IMR-90 (cell line): ENCODE measurements at regions not wholly inside any gene's neighbourhood (a gene's known extent, or its start where the extent isn't known, plus 50 kb on each side); places are given as distances from the start of the nearest gene placed in this dataset.

Experiments used
- ATAC-seq: fragments of 200-7000 bp; cut with Tn5 transposase; 2 replicates; pipeline ENCODE4 v1.9.1; 2020; ENCODE audit warnings: low read depth, mild to moderate bottlenecking, moderate library complexity
- BruUV-seq: library from RNA; stranded (reverse); fragments of 400-500 nt; replicated peaks from 2 replicates; lab custom pipeline; 2021; lab: Mats Ljungman, UMichigan
- CTCF ChIA-PET: fragments of 300-600 bp; formaldehyde crosslinking; extraction: SDS; loops from one replicate; lab custom pipeline; 2021; ENCODE audit warnings: antibody characterized with exemption; lab: Yijun Ruan, JAX
- POLR2A ChIA-PET: fragments of 300-600 bp; sonication (Branson Sonifier 250); formaldehyde crosslinking; loops from one replicate; lab custom pipeline; 2022; ENCODE audit warnings: antibody characterized with exemption; ENCODE audit not compliant: unreplicated experiment; lab: Charles Lee
- DNase-seq: peaks from one replicate; pipeline ENCODE4 v3.0.0; 2013
- H2AFZ ChIP-seq: replicated peaks from 2 replicates; pipeline ENCODE3; 2013; ENCODE audit warnings: low read length, mild to moderate bottlenecking; ENCODE audit not compliant: poor library complexity
- H2AK5ac ChIP-seq: 2 replicates; pipeline ENCODE4 v1.6.1; 2013; ENCODE audit warnings: low read depth, low read length, inconsistent platforms
- H2AK9ac ChIP-seq: replicated peaks from 2 replicates; pipeline ENCODE3; 2013; ENCODE audit warnings: mild to moderate bottlenecking, low read depth, low read length, moderate library complexity; ENCODE audit not compliant: poor library complexity
- H2BK120ac ChIP-seq: 2 replicates; pipeline ENCODE4 v1.6.1; 2013; ENCODE audit warnings: low read depth, low read length, inconsistent platforms
- H2BK15ac ChIP-seq: 3 replicates; pipeline ENCODE4 v1.6.1; 2013; ENCODE audit warnings: low read depth, low read length, inconsistent platforms
- H2BK20ac ChIP-seq: 2 replicates; pipeline ENCODE4 v1.6.1; 2013; ENCODE audit warnings: low read depth, mild to moderate bottlenecking, inconsistent platforms, low read length, moderate library complexity
- H2BK5ac ChIP-seq: 2 replicates; pipeline ENCODE4 v1.6.1; 2013; ENCODE audit warnings: mild to moderate bottlenecking, low read depth, low read length, inconsistent platforms; ENCODE audit not compliant: poor library complexity, severe bottlenecking
- H3K14ac ChIP-seq: replicated peaks from 2 replicates; pipeline ENCODE4 v1.6.1; 2013; ENCODE audit warnings: low read depth, low read length, inconsistent platforms
- H3K18ac ChIP-seq: 2 replicates; pipeline ENCODE4 v1.6.1; 2013; ENCODE audit warnings: low read depth, low read length, control low read depth
- H3K23ac ChIP-seq: 2 replicates; pipeline ENCODE4 v1.6.1; 2013; ENCODE audit warnings: low read depth, low read length, inconsistent platforms
- H3K27ac ChIP-seq: 2 replicates; pipeline ENCODE4 v1.5.1; 2013; ENCODE audit warnings: mild to moderate bottlenecking, control low read depth, low read length; ENCODE audit not compliant: insufficient read depth
- H3K27me3 ChIP-seq: 2 replicates; pipeline ENCODE4 v1.6.1; 2013; ENCODE audit warnings: low read length; ENCODE audit not compliant: control insufficient read depth, insufficient read depth
- H3K36me3 ChIP-seq: 2 replicates; pipeline ENCODE4 v1.6.1; 2013; ENCODE audit warnings: low read length, mixed read lengths; ENCODE audit not compliant: control insufficient read depth, insufficient read depth
- H3K4ac ChIP-seq: 2 replicates; pipeline ENCODE4 v1.6.1; 2013; ENCODE audit warnings: low read depth, low read length, inconsistent platforms
- H3K4me1 ChIP-seq: 2 replicates; pipeline ENCODE4 v1.6.1; 2013; ENCODE audit warnings: low read length, mixed read lengths; ENCODE audit not compliant: control insufficient read depth, insufficient read depth
- H3K4me2 ChIP-seq: 2 replicates; pipeline ENCODE4 v1.6.1; 2013; ENCODE audit warnings: low read depth, mild to moderate bottlenecking, control low read depth, low read length, moderate library complexity
- H3K4me3 ChIP-seq: 2 replicates; pipeline ENCODE4 v1.5.1; 2013; ENCODE audit warnings: low read depth, mild to moderate bottlenecking, control low read depth, low read length, moderate library complexity; ENCODE audit not compliant: insufficient read depth
- H3K56ac ChIP-seq: 2 replicates; pipeline ENCODE4 v1.6.1; 2013; ENCODE audit warnings: low read length, inconsistent platforms; ENCODE audit not compliant: insufficient read depth; ENCODE audit errors: extremely low read depth
- H3K79me1 ChIP-seq, 2 experiments: 2 replicates each; pipeline ENCODE4 v1.6.1; 2013; ENCODE audit warnings: low read length in 2 of 2, inconsistent platforms in 1 of 2, low read depth in 1 of 2
- H3K9ac ChIP-seq: 2 replicates; pipeline ENCODE4 v1.6.1; 2013; ENCODE audit warnings: low read depth, low read length, control low read depth
- H3K9me1 ChIP-seq: 2 replicates; pipeline ENCODE4 v1.6.1; 2013; ENCODE audit warnings: low read length, inconsistent platforms; ENCODE audit not compliant: insufficient read depth
- H3K9me3 ChIP-seq: 2 replicates; pipeline ENCODE4 v1.6.1; 2013; ENCODE audit warnings: low read length; ENCODE audit not compliant: control insufficient read depth, insufficient read depth
- H4K20me1 ChIP-seq: 2 replicates; pipeline ENCODE4 v1.6.1; 2013; ENCODE audit warnings: low read length, inconsistent platforms; ENCODE audit not compliant: insufficient read depth
- H4K5ac ChIP-seq: 2 replicates; pipeline ENCODE4 v1.6.1; 2013; ENCODE audit warnings: mild to moderate bottlenecking, low read depth, low read length, control low read depth
- H4K8ac ChIP-seq, 2 experiments: 2 replicates each; pipeline ENCODE4 v1.6.1; 2013; ENCODE audit warnings: low read depth in 2 of 2, low read length in 2 of 2, control low read depth in 1 of 2, inconsistent platforms in 1 of 2
- H4K91ac ChIP-seq: 2 replicates; pipeline ENCODE4 v1.6.1; 2013; ENCODE audit warnings: low read depth, low read length, inconsistent platforms; ENCODE audit not compliant: insufficient read depth
- BHLHE40 ChIP-seq: fragments of 150-350 bp; IDR thresholded peaks from 2 replicates; pipeline ENCODE4 v1.6.1; 2016; ENCODE audit warnings: mild to moderate bottlenecking, low read depth, low read length
- CEBPB ChIP-seq: IDR thresholded peaks from 2 replicates; pipeline ENCODE4 v1.6.1; 2012; ENCODE audit warnings: low read depth, low read length, improper control_type of control experiment
- CHD1 ChIP-seq: IDR thresholded peaks from 2 replicates; pipeline ENCODE4 v1.6.1; 2012; ENCODE audit warnings: low read depth, low read length, improper control_type of control experiment
- FOS ChIP-seq: fragments of 150-350 bp; IDR thresholded peaks from 2 replicates; pipeline ENCODE4 v1.6.1; 2016; ENCODE audit warnings: low read depth, low read length
- MAFK ChIP-seq: IDR thresholded peaks from 2 replicates; pipeline ENCODE4 v1.6.1; 2012; ENCODE audit warnings: low read depth, low read length, improper control_type of control experiment
- MAZ ChIP-seq: IDR thresholded peaks from 2 replicates; pipeline ENCODE4 v1.6.1; 2012; ENCODE audit warnings: low read depth, mild to moderate bottlenecking, low read length, improper control_type of control experiment, moderate library complexity, borderline replicate concordance
- MXI1 ChIP-seq: IDR thresholded peaks from 2 replicates; pipeline ENCODE4 v1.6.1; 2012; ENCODE audit warnings: low read depth, mild to moderate bottlenecking, low read length, moderate library complexity, borderline replicate concordance
- NFE2L2 ChIP-seq: fragments of 150-350 bp; IDR thresholded peaks from 2 replicates; pipeline ENCODE4 v1.6.1; 2016; ENCODE audit warnings: low read depth, mild to moderate bottlenecking, low read length
- POLR2A ChIP-seq: IDR thresholded peaks from 2 replicates; pipeline ENCODE4 v1.6.1; 2012; ENCODE audit warnings: mild to moderate bottlenecking, low read depth, low read length
- RAD21 ChIP-seq: IDR thresholded peaks from 2 replicates; pipeline ENCODE4 v1.6.1; 2012; ENCODE audit warnings: low read length, improper control_type of control experiment
- RCOR1 ChIP-seq: IDR thresholded peaks from 2 replicates; pipeline ENCODE4 v1.6.1; 2012; ENCODE audit warnings: mild to moderate bottlenecking, low read length, improper control_type of control experiment; ENCODE audit not compliant: insufficient replicate concordance
- RFX5 ChIP-seq: IDR thresholded peaks from 2 replicates; pipeline ENCODE4 v1.8.0; 2012; ENCODE audit warnings: low read depth, mild to moderate bottlenecking, low read length, moderate library complexity
- SMC3 ChIP-seq: fragments of 150-350 bp; IDR thresholded peaks from 2 replicates; pipeline ENCODE4 v1.6.1; 2016; ENCODE audit warnings: low read depth, mild to moderate bottlenecking, antibody characterized with exemption, low read length, moderate library complexity
- WGBS, 2 experiments: methylation state at CpG; one replicate each; pipeline versions ENCODE4 v1.1.5 to v1.1.7; 2013; ENCODE audit warnings: missing lambda C conversion rate in 2 of 2; ENCODE audit not compliant: insufficient read length in 1 of 2; ENCODE audit errors: extremely low coverage in 2 of 2; 5-methylcytosine and 5-hydroxymethylcytosine counted together
- dilution Hi-C: fragments of 300-500 bp; cut with HindIII; formaldehyde crosslinking; loops from one replicate; pipeline ENCODE4 v1.14.3; 2018; ENCODE audit warnings: low sequenced_read_pairs; ENCODE audit not compliant: unreplicated experiment
- in situ Hi-C: fragments of 300-500 bp; cut with MboI; formaldehyde crosslinking; loops from 3 replicates; pipeline ENCODE4 v1.14.3; 2019; ENCODE audit warnings: low sequenced_read_pairs, inconsistent platforms, mixed read lengths
- intact Hi-C: fragments of 100-400 bp; cut with micrococcal nuclease; formaldehyde crosslinking; loops from 2 replicates; pipeline ENCODE4 v1.10.0; 2022
- TF ChIP-seq, protein P1 (sequence below): fragments of 150-350 bp; IDR thresholded peaks from 2 replicates; pipeline ENCODE4 v1.6.1; 2017; ENCODE audit warnings: mild to moderate bottlenecking, antibody characterized with exemption, low read length, low read depth
- TF ChIP-seq, protein P2 (sequence below): fragments of 150-350 bp; IDR thresholded peaks from 2 replicates; pipeline ENCODE4 v1.6.1; 2016; ENCODE audit warnings: low read depth, mild to moderate bottlenecking, low read length, moderate library complexity, borderline replicate concordance
- TF ChIP-seq, protein P3 (sequence below): conservative IDR thresholded peaks from 2 replicates; pipeline ENCODE4 v1.5.1; 2012; ENCODE audit warnings: mild to moderate bottlenecking, low read depth, low read length, improper control_type of control experiment

DNA sequence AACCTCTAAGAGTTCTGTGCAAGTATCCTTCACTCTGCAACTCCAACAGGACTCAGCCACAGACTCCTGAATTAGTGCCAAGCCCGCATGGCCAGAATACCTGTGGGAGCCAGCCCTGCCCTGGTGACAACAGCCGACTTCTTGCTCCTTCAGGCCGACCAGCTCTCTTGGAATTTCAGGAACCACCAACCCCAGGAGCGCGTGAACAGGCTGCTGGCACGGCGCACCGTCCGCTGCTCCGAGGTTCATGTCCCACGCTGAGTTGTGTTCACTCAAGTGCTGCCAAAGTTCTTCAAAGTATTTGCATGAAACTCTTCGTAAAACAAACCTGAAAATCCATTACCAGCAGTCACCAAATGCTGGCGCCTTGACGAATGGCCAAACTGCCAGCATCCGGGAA, 232.8 kb downstream of the NR2F1-AS1 start:
- no peaks in the 10 kb centered on the region for H3K79me1 ChIP-seq
- no peak overlapping the region for H2BK15ac ChIP-seq
- H4K91ac ChIP-seq = no peak overlapping the region
- no peak overlapping the region for H3K4me3 ChIP-seq
- no peak overlapping the region for H3K27ac ChIP-seq
- no TSS peak for BruUV-seq
- H3K27me3 ChIP-seq = no peaks in the 10 kb centered on the region
- no peaks in the 10 kb centered on the region for H3K9me3 ChIP-seq
- H2AK5ac ChIP-seq = no peak overlapping the region
- no peaks in the 10 kb centered on the region; the same call in none of the 2 replicates for H3K4me1 ChIP-seq
- H2BK120ac ChIP-seq = no peak overlapping the region
- H2AFZ ChIP-seq = peak overlapping the region; percentile 24
- H2AK9ac ChIP-seq = no peak overlapping the region
- no peak overlapping the region for H3K4ac ChIP-seq
- no peak overlapping the region for H2BK20ac ChIP-seq
- H3K14ac ChIP-seq = no peak overlapping the region
- no peak for DNase-seq
- intact Hi-C loops (no loop called here), dilution Hi-C loops (no loop called here), in situ Hi-C loops (no loop called here)
- ChIA-PET CTCF (no interaction called here), POLR2A (no interaction called here)
- no peaks in the 10 kb centered on the region for H4K20me1 ChIP-seq
- ATAC-seq = no peak
- H3K9me1 ChIP-seq = 0 out of 2 replicates have a peak, but pooled peaks cover 3% of the 10 kb centered on the region
- H4K8ac ChIP-seq = no peak overlapping the region
- 90% methylated on average over 10 of the region's 15 CpGs; no CpG with 5 or more reads in 1 of the 2 experiments for WGBS, 2 experiments
- no peak overlapping the region for H3K9ac ChIP-seq
- TF ChIP-seq MAFK (no peak), RCOR1 (no peak), MXI1 (no peak), RFX5 (no peak), NFE2L2 (no peak), CEBPB (no peak), CHD1 (no peak), BHLHE40 (no peak), MAZ (no peak), SMC3 (no peak), RAD21 (no peak), POLR2A (no peak), FOS (no peak)
- TF ChIP-seq, protein P1, sequence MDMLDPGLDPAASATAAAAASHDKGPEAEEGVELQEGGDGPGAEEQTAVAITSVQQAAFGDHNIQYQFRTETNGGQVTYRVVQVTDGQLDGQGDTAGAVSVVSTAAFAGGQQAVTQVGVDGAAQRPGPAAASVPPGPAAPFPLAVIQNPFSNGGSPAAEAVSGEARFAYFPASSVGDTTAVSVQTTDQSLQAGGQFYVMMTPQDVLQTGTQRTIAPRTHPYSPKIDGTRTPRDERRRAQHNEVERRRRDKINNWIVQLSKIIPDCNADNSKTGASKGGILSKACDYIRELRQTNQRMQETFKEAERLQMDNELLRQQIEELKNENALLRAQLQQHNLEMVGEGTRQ = no peak
- TF ChIP-seq, protein P2, sequence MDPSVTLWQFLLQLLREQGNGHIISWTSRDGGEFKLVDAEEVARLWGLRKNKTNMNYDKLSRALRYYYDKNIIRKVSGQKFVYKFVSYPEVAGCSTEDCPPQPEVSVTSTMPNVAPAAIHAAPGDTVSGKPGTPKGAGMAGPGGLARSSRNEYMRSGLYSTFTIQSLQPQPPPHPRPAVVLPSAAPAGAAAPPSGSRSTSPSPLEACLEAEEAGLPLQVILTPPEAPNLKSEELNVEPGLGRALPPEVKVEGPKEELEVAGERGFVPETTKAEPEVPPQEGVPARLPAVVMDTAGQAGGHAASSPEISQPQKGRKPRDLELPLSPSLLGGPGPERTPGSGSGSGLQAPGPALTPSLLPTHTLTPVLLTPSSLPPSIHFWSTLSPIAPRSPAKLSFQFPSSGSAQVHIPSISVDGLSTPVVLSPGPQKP = no peak
- TF ChIP-seq, protein P3, sequence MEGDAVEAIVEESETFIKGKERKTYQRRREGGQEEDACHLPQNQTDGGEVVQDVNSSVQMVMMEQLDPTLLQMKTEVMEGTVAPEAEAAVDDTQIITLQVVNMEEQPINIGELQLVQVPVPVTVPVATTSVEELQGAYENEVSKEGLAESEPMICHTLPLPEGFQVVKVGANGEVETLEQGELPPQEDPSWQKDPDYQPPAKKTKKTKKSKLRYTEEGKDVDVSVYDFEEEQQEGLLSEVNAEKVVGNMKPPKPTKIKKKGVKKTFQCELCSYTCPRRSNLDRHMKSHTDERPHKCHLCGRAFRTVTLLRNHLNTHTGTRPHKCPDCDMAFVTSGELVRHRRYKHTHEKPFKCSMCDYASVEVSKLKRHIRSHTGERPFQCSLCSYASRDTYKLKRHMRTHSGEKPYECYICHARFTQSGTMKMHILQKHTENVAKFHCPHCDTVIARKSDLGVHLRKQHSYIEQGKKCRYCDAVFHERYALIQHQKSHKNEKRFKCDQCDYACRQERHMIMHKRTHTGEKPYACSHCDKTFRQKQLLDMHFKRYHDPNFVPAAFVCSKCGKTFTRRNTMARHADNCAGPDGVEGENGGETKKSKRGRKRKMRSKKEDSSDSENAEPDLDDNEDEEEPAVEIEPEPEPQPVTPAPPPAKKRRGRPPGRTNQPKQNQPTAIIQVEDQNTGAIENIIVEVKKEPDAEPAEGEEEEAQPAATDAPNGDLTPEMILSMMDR = no peak
- H3K23ac ChIP-seq = no peak overlapping the region
- H3K18ac ChIP-seq = no peak overlapping the region
- no peaks in the 10 kb centered on the region for H3K36me3 ChIP-seq
- no peak overlapping the region for H4K5ac ChIP-seq
- no peak overlapping the region for H3K4me2 ChIP-seq
- H2BK5ac ChIP-seq = no peak overlapping the region
- H3K56ac ChIP-seq = no peak overlapping the region
